Activated CD4-positive, alpha-beta T cell treated with anti-CD3 and anti-CD28 coated beads, Interleukin-2, amount 10 ng/mL, durations not matched to agents 7 days and 5 days (primary cell): ENCODE measurements at regions not wholly inside any gene's neighbourhood (a gene's known extent, or its start where the extent isn't known, plus 50 kb on each side); places are given as distances from the start of the nearest gene placed in this dataset.

ENCODE experiments used
- CTCF ChIA-PET: fragments of 350-600 bp; sonication (Branson Sonifier 250); formaldehyde crosslinking; loops from one replicate; lab custom pipeline; 2021; ENCODE audit warnings: antibody characterized with exemption; lab: Charles Lee
- POLR2A ChIA-PET: fragments of 350-600 bp; sonication (Branson Sonifier 250); formaldehyde crosslinking; loops from one replicate; lab custom pipeline; 2021; ENCODE audit warnings: antibody characterized with exemption; lab: Charles Lee
- DNase-seq: peaks from one replicate; pipeline ENCODE4 v3.0.0-alpha.2; 2020
- H3K27ac Mint-ChIP-seq: one replicate; pipeline ENCODE4 v1.8.0; 2021; ENCODE audit warnings: mild to moderate bottlenecking, moderate library complexity, mixed read lengths
- H3K27me3 Mint-ChIP-seq: one replicate; pipeline ENCODE4 v1.8.0; 2021; ENCODE audit warnings: mixed read lengths
- H3K36me3 Mint-ChIP-seq: one replicate; pipeline ENCODE4 v1.8.0; 2021; ENCODE audit warnings: low read depth, mixed read lengths
- H3K4me1 Mint-ChIP-seq: one replicate; pipeline ENCODE4 v1.8.0; 2021; ENCODE audit warnings: mixed read lengths
- H3K4me3 Mint-ChIP-seq: one replicate; pipeline ENCODE4 v1.8.0; 2021; ENCODE audit warnings: mild to moderate bottlenecking, moderate library complexity, mixed read lengths
- H3K9me3 Mint-ChIP-seq: one replicate; pipeline ENCODE4 v1.8.0; 2021; ENCODE audit warnings: mixed read lengths

GRCh38 chr7:51700593-51701215 is 384.1 kb upstream of the COBL start:
- no peak for DNase-seq
- CTCF ChIA-PET: no interaction called here
- Mint-ChIP-seq H3K27ac (no peak overlapping the region), H3K36me3 (no peaks in the 10 kb centered on the region), H3K4me1 (no peaks in the 10 kb centered on the region), H3K4me3 (no peak overlapping the region), H3K9me3 (peaks cover 1% of the 10 kb centered on the region), H3K27me3 (no peaks in the 10 kb centered on the region)
- POLR2A ChIA-PET: no interaction called here

- H3K27ac Mint-ChIP-seq: no peak overlapping the region
- no peaks in the 10 kb centered on the region for H3K36me3 Mint-ChIP-seq
- POLR2A ChIA-PET: interaction anchor here (0.6 kb wide), 1 partner anchor 90 kb away, joined by 3 read pairs; no protein-coding TSS in a partner anchor
- no peaks in the 10 kb centered on the region for H3K4me1 Mint-ChIP-seq
- peaks cover 5% of the 10 kb centered on the region for H3K9me3 Mint-ChIP-seq
- no peaks in the 10 kb centered on the region for H3K27me3 Mint-ChIP-seq
- CTCF ChIA-PET: interaction anchor here (0.6 kb wide), 1 partner anchor 435 kb away, joined by 3 read pairs; no protein-coding TSS in a partner anchor
- H3K4me3 Mint-ChIP-seq: no peak overlapping the region
- no peak for DNase-seq
These were observed 376.6 kb upstream of the COBL start for GRCh38 chr7:51693258-51693657.

- no peak overlapping the region for H3K27ac Mint-ChIP-seq
- POLR2A ChIA-PET: no interaction called here
- H3K27me3 Mint-ChIP-seq: no peaks in the 10 kb centered on the region
- H3K4me3 Mint-ChIP-seq: no peak overlapping the region
- DNase-seq: no peak
- no peaks in the 10 kb centered on the region for H3K36me3 Mint-ChIP-seq
- peaks cover 2% of the 10 kb centered on the region for H3K9me3 Mint-ChIP-seq
- CTCF ChIA-PET: no interaction called here
- H3K4me1 Mint-ChIP-seq: no peaks in the 10 kb centered on the region
These were observed 372.9 kb upstream of the COBL start for GRCh38 chr7:51689547-51689946.

GRCh38 chr7:51685794-51686193 is 369.2 kb upstream of the COBL start:
- H3K27me3 Mint-ChIP-seq: no peaks in the 10 kb centered on the region
- H3K27ac Mint-ChIP-seq: no peak overlapping the region
- POLR2A ChIA-PET: no interaction called here
- H3K4me3 Mint-ChIP-seq: no peak overlapping the region
- no peaks in the 10 kb centered on the region for H3K4me1 Mint-ChIP-seq
- H3K9me3 Mint-ChIP-seq: peaks cover 5% of the 10 kb centered on the region
- no peak for DNase-seq
- CTCF ChIA-PET: no interaction called here
- H3K36me3 Mint-ChIP-seq: no peaks in the 10 kb centered on the region

- no peaks in the 10 kb centered on the region for H3K27me3 Mint-ChIP-seq
- DNase-seq: no peak
- no peak overlapping the region for H3K4me3 Mint-ChIP-seq
- CTCF ChIA-PET: no interaction called here
- no peaks in the 10 kb centered on the region for H3K36me3 Mint-ChIP-seq
- no peak overlapping the region for H3K27ac Mint-ChIP-seq
- no peaks in the 10 kb centered on the region for H3K4me1 Mint-ChIP-seq
- H3K9me3 Mint-ChIP-seq: peaks cover 6% of the 10 kb centered on the region
- POLR2A ChIA-PET: no interaction called here
These were observed 364.2 kb upstream of the COBL start for GRCh38 chr7:51680594-51681399.

GRCh38 chr7:51679358-51679757 is 362.7 kb upstream of the COBL start:
- no peaks in the 10 kb centered on the region for H3K27me3 Mint-ChIP-seq
- no peaks in the 10 kb centered on the region for H3K4me1 Mint-ChIP-seq
- CTCF ChIA-PET: no interaction called here
- DNase-seq: no peak
- no peak overlapping the region for H3K27ac Mint-ChIP-seq
- H3K4me3 Mint-ChIP-seq: no peak overlapping the region
- POLR2A ChIA-PET: no interaction called here
- H3K9me3 Mint-ChIP-seq: peaks cover 6% of the 10 kb centered on the region
- no peaks in the 10 kb centered on the region for H3K36me3 Mint-ChIP-seq

- no peak overlapping the region for H3K27ac Mint-ChIP-seq
- no peak overlapping the region for H3K4me3 Mint-ChIP-seq
- DNase-seq: no peak
- H3K36me3 Mint-ChIP-seq: no peaks in the 10 kb centered on the region
- H3K4me1 Mint-ChIP-seq: no peaks in the 10 kb centered on the region
- ChIA-PET CTCF (no interaction called here), POLR2A (no interaction called here)
- no peaks in the 10 kb centered on the region for H3K27me3 Mint-ChIP-seq
- no peaks in the 10 kb centered on the region for H3K9me3 Mint-ChIP-seq
These were observed 350.1 kb upstream of the COBL start for GRCh38 chr7:51666751-51667150.

- ChIA-PET CTCF (no interaction called here), POLR2A (no interaction called here)
- Mint-ChIP-seq H3K36me3 (no peaks in the 10 kb centered on the region), H3K27me3 (no peaks in the 10 kb centered on the region), H3K4me3 (no peak overlapping the region), H3K9me3 (no peaks in the 10 kb centered on the region), H3K27ac (no peak overlapping the region), H3K4me1 (no peaks in the 10 kb centered on the region)
- DNase-seq: no peak
These were observed 349.7 kb upstream of the COBL start for GRCh38 chr7:51666266-51666665.

GRCh38 chr7:51665045-51665780 is 348.6 kb upstream of the COBL start:
- H3K36me3 Mint-ChIP-seq: no peaks in the 10 kb centered on the region
- H3K9me3 Mint-ChIP-seq: no peaks in the 10 kb centered on the region
- H3K27me3 Mint-ChIP-seq: no peaks in the 10 kb centered on the region
- CTCF ChIA-PET: interaction anchor here (1.4 kb wide), 1 partner anchor 18 kb away, joined by 3 read pairs; no protein-coding TSS in a partner anchor
- H3K4me3 Mint-ChIP-seq: no peak overlapping the region
- POLR2A ChIA-PET: no interaction called here
- DNase-seq: no peak
- no peaks in the 10 kb centered on the region for H3K4me1 Mint-ChIP-seq
- H3K27ac Mint-ChIP-seq: no peak overlapping the region

- Mint-ChIP-seq H3K9me3 (no peaks in the 10 kb centered on the region), H3K27me3 (no peaks in the 10 kb centered on the region), H3K4me3 (no peak overlapping the region), H3K27ac (no peak overlapping the region), H3K4me1 (no peaks in the 10 kb centered on the region), H3K36me3 (no peaks in the 10 kb centered on the region)
- CTCF ChIA-PET: no interaction called here
- POLR2A ChIA-PET: no interaction called here
- DNase-seq: no peak
These were observed 343.9 kb upstream of the COBL start for GRCh38 chr7:51660516-51660915.

GRCh38 chr7:51658684-51659083 is 342.1 kb upstream of the COBL start:
- Mint-ChIP-seq H3K4me3 (no peak overlapping the region), H3K4me1 (no peaks in the 10 kb centered on the region), H3K27me3 (no peaks in the 10 kb centered on the region), H3K9me3 (no peaks in the 10 kb centered on the region), H3K27ac (no peak overlapping the region), H3K36me3 (no peaks in the 10 kb centered on the region)
- DNase-seq: no peak
- ChIA-PET CTCF (no interaction called here), POLR2A (no interaction called here)

GRCh38 chr7:51647931-51648351 is 331.3 kb upstream of the COBL start:
- no peaks in the 10 kb centered on the region for H3K27me3 Mint-ChIP-seq
- no peaks in the 10 kb centered on the region for H3K4me1 Mint-ChIP-seq
- H3K36me3 Mint-ChIP-seq: no peaks in the 10 kb centered on the region
- no peak for DNase-seq
- H3K9me3 Mint-ChIP-seq: peaks cover 3% of the 10 kb centered on the region
- ChIA-PET CTCF (interaction anchor here (1.1 kb wide), 1 partner anchor 17 kb away, joined by 3 read pairs; no protein-coding TSS in a partner anchor), POLR2A (no interaction called here)
- H3K27ac Mint-ChIP-seq: no peak overlapping the region
- no peak overlapping the region for H3K4me3 Mint-ChIP-seq

- POLR2A ChIA-PET: no interaction called here
- no peaks in the 10 kb centered on the region for H3K27me3 Mint-ChIP-seq
- no peak overlapping the region for H3K27ac Mint-ChIP-seq
- no peaks in the 10 kb centered on the region for H3K4me1 Mint-ChIP-seq
- no peak for DNase-seq
- CTCF ChIA-PET: interaction anchor here (1.1 kb wide), 1 partner anchor 17 kb away, joined by 3 read pairs; no protein-coding TSS in a partner anchor
- no peak overlapping the region for H3K4me3 Mint-ChIP-seq
- no peaks in the 10 kb centered on the region for H3K36me3 Mint-ChIP-seq
- H3K9me3 Mint-ChIP-seq: peaks cover 3% of the 10 kb centered on the region
These were observed 330.9 kb upstream of the COBL start for GRCh38 chr7:51647486-51647885.
